Neural cell (in vitro differentiated cells): ENCODE measurements at regions not wholly inside any gene's neighbourhood (a gene's known extent, or its start where the extent isn't known, plus 50 kb on each side); places are given as distances from the start of the nearest gene placed in this dataset.

Experiments
- CTCF ChIP-seq: fragments of 450-650 bp; IDR thresholded peaks from 2 replicates; pipeline ENCODE4 v1.5.1; 2014; ENCODE audit warnings: antibody characterized with exemption, mild to moderate bottlenecking, moderate library complexity; ENCODE audit not compliant: poor library complexity, severe bottlenecking
- EP300 ChIP-seq: fragments of 450-650 bp; conservative IDR thresholded peaks from 2 replicates; pipeline ENCODE4 v1.6.1; 2014; ENCODE audit warnings: antibody characterized with exemption, mild to moderate bottlenecking, moderate library complexity; ENCODE audit not compliant: poor library complexity, severe bottlenecking
- EZH2 ChIP-seq: fragments of 200-600, 300-800 bp; shearing (Covaris generic), sonication (generic); IDR thresholded peaks from 2 replicates; pipeline ENCODE4 v1.6.1; 2014; ENCODE audit warnings: antibody characterized with exemption, low read length, borderline replicate concordance, mild to moderate bottlenecking; ENCODE audit not compliant: insufficient read depth, poor library complexity, severe bottlenecking
- POLR2AphosphoS5 ChIP-seq: IDR thresholded peaks from 2 replicates; pipeline ENCODE4 v1.6.1; 2012
- RAD21 ChIP-seq: fragments of 450-650 bp; conservative IDR thresholded peaks from 2 replicates; pipeline ENCODE4 v1.6.1; 2014; ENCODE audit warnings: antibody characterized with exemption, mild to moderate bottlenecking, moderate library complexity
- TAF1 ChIP-seq: IDR thresholded peaks from 2 replicates; pipeline ENCODE4 v1.6.1; 2012; ENCODE audit warnings: low read depth

DNA sequence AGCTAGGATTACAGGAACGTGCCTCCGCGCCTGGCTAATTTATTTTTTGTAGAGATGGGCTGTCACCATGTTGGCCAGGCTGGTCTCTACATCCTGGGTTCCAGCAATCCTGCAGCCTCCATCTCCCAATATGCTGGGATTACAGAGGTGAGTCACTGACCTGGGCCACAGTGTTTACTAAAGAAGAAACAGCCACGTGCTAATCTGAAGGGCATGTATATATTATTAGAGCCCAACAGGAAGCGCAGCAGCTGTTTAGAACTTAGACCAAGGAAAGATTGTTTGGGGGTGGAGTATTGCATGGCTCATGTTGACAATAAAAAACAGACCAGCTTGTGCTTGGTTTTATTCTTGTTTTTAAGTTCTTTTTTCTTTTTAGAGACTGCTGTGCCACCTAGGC is 60.2 kb downstream of the HAPSTR1 start:
- TF ChIP-seq CTCF (no peak), POLR2AphosphoS5 (no peak), EZH2 (no peak), EP300 (no peak), RAD21 (no peak), TAF1 (no peak)
